ENCODE measurements at regions not wholly inside any gene's neighbourhood (a gene's known extent, or its start where the extent isn't known, plus 50 kb on each side); places are given as distances from the start of the nearest gene placed in this dataset.

- H3K9me3 Mint-ChIP-seq: peaks cover under 1 to 1% of the 10 kb centered on the region in 2 experiments; a peak in 2 of 5 replicates
- H3K4me1 ChIP-seq (ENCODE audit: insufficient read depth, low read length): no peaks in the 10 kb centered on the region
Observed at GRCh38 chr14:75363570-75364227, 64.1 kb upstream of the JDP2 start.

More at GRCh38 chr14:75363570-75364227, 64.1 kb upstream of the JDP2 start:
- Mint-ChIP-seq H3K27ac (no peak overlapping the region; a peak in 1 of 7 replicates), H3K4me1 (peaks cover 4 to 5% of the 10 kb centered on the region in 2 experiments; a peak in 3 of 4 replicates), H3K36me3 (ENCODE audit: insufficient read depth in 1 of 3, low read depth in 3 of 3) (peaks cover 0 to 2% (median 0%) of the 10 kb centered on the region in 3 experiments; a peak in 3 of 7 replicates), H3K27me3 (ENCODE audit: low read depth) (peaks cover 14% of the 10 kb centered on the region), H3K4me3 (no peak overlapping the region)
- Histone ChIP-seq H3K23ac (ENCODE audit: insufficient read length, low read depth, low read length) (no peak overlapping the region), H4K5ac (ENCODE audit: insufficient read length, low read depth, low read length) (no peak overlapping the region), H4K20me1 (ENCODE audit: control insufficient read depth, insufficient read depth, insufficient read length) (no peaks in the 10 kb centered on the region), H2BK15ac (ENCODE audit: low read depth, low read length) (no peak overlapping the region), H3K27me3 (ENCODE audit: insufficient read depth, low read length) (no peaks in the 10 kb centered on the region), H4K8ac (replicated peaks; ENCODE audit: insufficient read length, low read depth, low read length) (no peak overlapping the region), H3K4ac (ENCODE audit: low read depth, low read length) (no peak overlapping the region), H2AK5ac (ENCODE audit: insufficient read length, low read length) (no peak overlapping the region), H3K9me3 (ENCODE audit: control insufficient read depth, low read depth, low read length) (no peaks in the 10 kb centered on the region), H2AFZ (ENCODE audit: low read length) (no peak overlapping the region), H3K79me1 (ENCODE audit: insufficient read depth, low read depth, low read length, poor library complexity, severe bottlenecking) (no peaks in the 10 kb centered on the region), H3K56ac (ENCODE audit: insufficient read length, low read depth, low read length) (no peak overlapping the region), H2BK5ac (ENCODE audit: insufficient read length, low read length) (no peak overlapping the region), H2BK20ac (ENCODE audit: low read depth, low read length, poor library complexity, severe bottlenecking) (no peak overlapping the region), H3K18ac (ENCODE audit: insufficient read length, low read depth, low read length) (no peak overlapping the region), H3T11ph (ENCODE audit: low read length) (no peak overlapping the region), H2BK120ac (ENCODE audit: low read depth, low read length, poor library complexity, severe bottlenecking) (no peak overlapping the region), H3K14ac (ENCODE audit: insufficient read depth, low read length) (no peak overlapping the region), H3K9ac (ENCODE audit: extremely low read depth, insufficient read length, low read length) (no peak overlapping the region), H4K91ac (ENCODE audit: insufficient read length, low read depth, low read length) (no peak overlapping the region), H3K27ac (ENCODE audit: insufficient read length, low read depth, low read length) (no peak overlapping the region), H3K4me2 (ENCODE audit: insufficient read depth, insufficient read length, low read length) (no peak overlapping the region), H2BK12ac (ENCODE audit: insufficient read length, low read depth, low read length) (no peak overlapping the region), H3K79me2 (ENCODE audit: insufficient read depth, low read length) (no peaks in the 10 kb centered on the region), H3K23me2 (ENCODE audit: insufficient read length, low read depth, low read length, poor library complexity, severe bottlenecking) (no peaks in the 10 kb centered on the region)
- no peak for TF ChIP-seq CTCF (conservative IDR thresholded peaks at IDR 0.05)
- no peak for DNase-seq
- WGBS (ENCODE audit: extremely low coverage, insufficient read length, low lambda C conversion rate): no CpG with 5 or more reads among the region's 4 CpGs

All from H9 (cell line).